ENCODE measurements at regions not wholly inside any gene's neighbourhood (a gene's known extent, or its start where the extent isn't known, plus 50 kb on each side); places are given as distances from the start of the nearest gene placed in this dataset.

GRCh38 chr5:124634228-124634739, 112.2 kb downstream of the ZNF608 start:
- TF ChIP-seq, protein P1, sequence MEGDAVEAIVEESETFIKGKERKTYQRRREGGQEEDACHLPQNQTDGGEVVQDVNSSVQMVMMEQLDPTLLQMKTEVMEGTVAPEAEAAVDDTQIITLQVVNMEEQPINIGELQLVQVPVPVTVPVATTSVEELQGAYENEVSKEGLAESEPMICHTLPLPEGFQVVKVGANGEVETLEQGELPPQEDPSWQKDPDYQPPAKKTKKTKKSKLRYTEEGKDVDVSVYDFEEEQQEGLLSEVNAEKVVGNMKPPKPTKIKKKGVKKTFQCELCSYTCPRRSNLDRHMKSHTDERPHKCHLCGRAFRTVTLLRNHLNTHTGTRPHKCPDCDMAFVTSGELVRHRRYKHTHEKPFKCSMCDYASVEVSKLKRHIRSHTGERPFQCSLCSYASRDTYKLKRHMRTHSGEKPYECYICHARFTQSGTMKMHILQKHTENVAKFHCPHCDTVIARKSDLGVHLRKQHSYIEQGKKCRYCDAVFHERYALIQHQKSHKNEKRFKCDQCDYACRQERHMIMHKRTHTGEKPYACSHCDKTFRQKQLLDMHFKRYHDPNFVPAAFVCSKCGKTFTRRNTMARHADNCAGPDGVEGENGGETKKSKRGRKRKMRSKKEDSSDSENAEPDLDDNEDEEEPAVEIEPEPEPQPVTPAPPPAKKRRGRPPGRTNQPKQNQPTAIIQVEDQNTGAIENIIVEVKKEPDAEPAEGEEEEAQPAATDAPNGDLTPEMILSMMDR (IDR thresholded peaks at IDR 0.05; ENCODE audit: low read depth, low read length, missing input control) = no peak
- TF ChIP-seq EGR1 (IDR thresholded peaks at IDR 0.05; ENCODE audit: low read depth in 2 of 2) (no peak), JUND (IDR thresholded peaks at IDR 0.05) (no peak), YY1 (IDR thresholded peaks at IDR 0.05) (no peak)
